Kidney tubule cell (primary cell): ENCODE measurements at regions not wholly inside any gene's neighbourhood (a gene's known extent, or its start where the extent isn't known, plus 50 kb on each side); places are given as distances from the start of the nearest gene placed in this dataset.

ENCODE experiments used
- DNase-seq: peaks from one replicate; pipeline ENCODE4 v3.0.0-alpha.2; 2018; ENCODE audit warnings: low spot score

DNA sequence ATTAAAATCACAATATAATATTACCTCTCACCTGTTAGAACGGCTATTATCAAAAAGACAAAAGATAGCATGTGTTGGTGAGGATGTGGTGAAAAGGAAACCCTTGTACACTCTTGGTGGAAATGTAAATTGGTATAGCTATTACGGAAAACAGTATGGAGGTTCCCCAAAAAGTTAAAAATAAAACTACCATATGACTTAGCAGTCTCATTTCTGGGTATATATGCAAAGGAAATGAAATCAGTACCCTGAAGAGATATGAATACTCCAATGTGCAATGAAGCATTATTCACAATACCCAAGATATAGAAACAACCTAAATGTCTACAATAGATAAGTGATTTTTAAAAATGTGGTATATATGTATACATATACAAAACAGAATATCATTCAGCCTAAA lies 199.9 kb downstream of the SNX18 start:
- no peak for DNase-seq

- no peak for DNase-seq
These were observed 196.5 kb downstream of the SNX18 start for GRCh38 chr5:54713923-54714581.

GRCh38 chr5:54709096-54709495 lies 191.5 kb downstream of the SNX18 start:
- no peak for DNase-seq

DNA sequence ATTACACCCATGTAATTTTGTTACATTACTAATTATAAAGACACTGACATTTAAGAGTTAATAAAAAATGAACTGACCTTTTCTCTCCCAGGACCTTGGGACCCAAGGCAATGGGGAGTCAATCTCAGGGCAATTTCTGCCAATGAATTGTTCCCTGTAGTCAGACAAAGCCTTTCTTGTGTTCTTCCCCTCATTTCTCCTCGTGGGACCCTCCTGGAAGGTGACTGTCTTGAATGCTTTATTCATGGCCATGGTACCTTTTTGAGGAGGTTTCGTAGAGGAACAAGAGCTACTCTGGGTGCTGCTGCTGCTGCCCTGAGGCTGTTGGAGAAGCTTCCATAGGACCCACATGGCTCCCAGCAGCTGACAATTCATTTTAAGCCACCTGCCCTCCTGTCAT lies 190.3 kb downstream of the SNX18 start:
- DNase-seq = no peak

DNA sequence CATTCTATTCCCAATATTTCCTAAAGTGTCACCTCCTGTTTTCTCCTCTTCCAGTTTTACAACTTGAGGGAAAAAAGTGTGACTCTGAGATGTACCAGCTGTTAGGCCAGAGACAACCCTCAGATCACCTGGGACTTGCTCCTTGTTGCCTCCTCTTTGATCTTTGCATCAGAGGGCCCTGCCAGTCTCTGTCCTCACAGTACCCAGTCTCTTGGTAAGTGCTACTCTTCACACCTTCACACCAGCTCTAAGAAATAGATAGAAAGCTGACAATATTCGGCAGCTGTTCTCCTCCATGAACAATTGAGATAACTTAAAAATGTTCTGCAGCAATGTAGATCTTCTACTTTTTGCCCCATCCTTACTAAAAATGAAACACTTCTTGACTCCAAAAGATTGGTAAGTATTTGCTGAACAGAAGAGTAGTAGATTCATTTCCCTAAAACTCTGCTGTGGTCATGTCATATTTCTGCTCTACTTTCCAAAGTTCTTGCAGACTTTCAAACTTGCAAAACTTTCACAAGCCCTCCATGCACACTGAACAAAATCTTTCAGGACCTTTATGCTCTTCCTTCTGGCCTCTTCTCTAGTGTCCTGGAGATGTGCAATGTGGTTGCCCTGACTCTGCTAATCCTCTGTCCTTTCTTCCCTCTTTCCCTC lies 188.6 kb downstream of the SNX18 start:
- DNase-seq = no peak

DNA sequence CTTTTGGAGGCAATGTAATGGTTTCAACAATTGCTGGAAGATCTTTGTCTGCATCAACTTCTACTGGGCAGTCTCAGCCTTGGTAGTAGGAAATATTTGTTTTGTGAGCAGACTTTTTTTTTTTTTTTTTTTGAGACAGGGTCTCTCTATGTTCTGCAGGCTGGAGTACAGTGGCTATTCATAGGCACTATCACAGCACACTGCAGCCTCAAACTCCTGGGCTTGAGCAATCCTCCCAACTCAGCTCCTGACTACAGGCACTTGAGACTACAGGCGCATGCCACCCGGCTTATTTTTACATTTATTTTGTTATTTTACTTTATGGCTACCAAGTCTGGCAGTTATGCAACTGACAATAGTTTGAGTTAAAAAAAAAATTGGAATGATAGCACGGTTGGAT lies 187.3 kb downstream of the SNX18 start:
- no peak for DNase-seq

DNA sequence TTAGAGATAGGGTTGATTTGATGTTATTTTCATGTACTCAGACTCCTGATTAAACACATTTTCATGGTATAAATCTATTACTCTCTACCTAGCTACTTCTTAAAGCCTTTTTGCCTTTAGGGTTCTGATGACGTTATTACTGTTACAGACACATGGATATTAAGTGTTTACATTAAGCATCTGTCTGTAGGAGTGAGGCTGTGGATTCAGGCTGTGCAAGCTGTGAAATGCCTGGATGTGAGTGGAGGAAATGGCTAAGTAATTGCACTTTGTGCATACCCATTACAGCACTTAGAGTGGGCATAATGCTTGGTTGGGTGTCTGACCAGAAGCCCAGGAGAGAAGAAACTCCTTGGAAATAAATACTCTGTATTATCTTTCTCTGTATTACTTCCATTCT lies 186.8 kb downstream of the SNX18 start:
- DNase-seq = no peak

DNA sequence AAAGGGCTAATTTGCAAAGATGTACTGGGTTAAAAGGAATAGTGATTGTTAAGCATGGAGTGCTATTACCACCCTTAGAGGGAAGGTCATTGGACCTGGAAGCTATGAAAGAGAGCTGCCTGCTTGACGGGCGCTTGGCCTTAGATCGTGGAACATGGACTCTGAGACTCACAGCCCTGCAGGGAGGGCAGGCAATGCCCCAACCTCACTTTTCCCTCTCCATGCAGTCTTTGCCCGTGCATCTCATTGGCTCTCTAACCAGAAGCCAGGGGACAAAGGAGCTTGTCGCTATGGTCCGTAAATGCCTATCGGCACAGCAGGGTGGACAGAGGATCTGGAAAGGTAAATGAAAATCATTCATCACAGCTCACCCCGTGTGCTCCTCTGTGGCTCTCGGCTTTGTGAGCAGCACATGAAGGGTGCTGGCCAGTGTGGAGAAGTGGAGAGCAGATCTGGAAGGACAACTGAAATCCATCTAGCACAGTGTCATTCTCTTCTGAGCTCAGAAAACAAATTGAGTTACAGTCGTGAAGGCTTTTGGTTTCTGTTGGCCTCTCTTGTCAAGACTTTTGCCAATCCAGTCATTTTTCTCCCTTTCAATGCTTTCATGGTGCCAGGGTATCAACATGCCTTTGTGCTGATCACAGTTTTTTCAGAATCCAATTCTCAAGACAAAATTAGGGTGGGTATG lies 186.2 kb downstream of the SNX18 start:
- DNase-seq = no peak

GRCh38 chr5:54703133-54703532 lies 185.6 kb downstream of the SNX18 start:
- peak; percentile 87 for DNase-seq

GRCh38 chr5:54702470-54702869 lies 184.9 kb downstream of the SNX18 start:
- DNase-seq = peak; percentile 42

DNA sequence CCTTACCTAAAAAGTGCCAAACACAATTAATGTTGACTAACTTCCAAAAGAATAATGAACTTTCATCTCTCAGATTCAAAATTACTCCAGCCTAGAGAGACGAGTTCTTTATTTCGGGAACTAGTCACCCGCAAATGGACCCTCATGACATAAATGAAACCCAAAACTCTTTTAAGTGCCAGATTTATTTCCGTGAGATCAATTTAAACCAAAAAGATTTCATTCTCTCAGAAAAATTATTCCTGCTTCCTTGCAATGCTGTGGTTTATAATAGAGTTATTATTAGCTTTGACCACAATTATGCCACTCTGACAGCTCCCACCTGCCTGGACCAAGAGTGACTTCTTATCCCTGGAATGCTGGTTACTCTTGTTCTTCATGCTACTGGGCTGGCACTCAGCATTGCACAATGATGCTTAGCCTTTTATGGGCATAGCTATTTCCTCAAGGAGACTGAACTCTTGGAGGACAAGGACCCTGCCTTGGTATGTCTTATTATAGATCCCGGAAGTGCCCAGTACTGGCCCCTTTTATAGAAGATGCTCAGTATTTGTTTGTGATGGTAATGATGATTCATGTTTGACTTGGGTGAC lies 183.5 kb downstream of the SNX18 start:
- peak; percentile 100 for DNase-seq

- no peak for DNase-seq
These were observed 179.4 kb downstream of the SNX18 start for GRCh38 chr5:54696931-54697330.

GRCh38 chr5:54696346-54696745 lies 178.8 kb downstream of the SNX18 start:
- DNase-seq = no peak

DNA sequence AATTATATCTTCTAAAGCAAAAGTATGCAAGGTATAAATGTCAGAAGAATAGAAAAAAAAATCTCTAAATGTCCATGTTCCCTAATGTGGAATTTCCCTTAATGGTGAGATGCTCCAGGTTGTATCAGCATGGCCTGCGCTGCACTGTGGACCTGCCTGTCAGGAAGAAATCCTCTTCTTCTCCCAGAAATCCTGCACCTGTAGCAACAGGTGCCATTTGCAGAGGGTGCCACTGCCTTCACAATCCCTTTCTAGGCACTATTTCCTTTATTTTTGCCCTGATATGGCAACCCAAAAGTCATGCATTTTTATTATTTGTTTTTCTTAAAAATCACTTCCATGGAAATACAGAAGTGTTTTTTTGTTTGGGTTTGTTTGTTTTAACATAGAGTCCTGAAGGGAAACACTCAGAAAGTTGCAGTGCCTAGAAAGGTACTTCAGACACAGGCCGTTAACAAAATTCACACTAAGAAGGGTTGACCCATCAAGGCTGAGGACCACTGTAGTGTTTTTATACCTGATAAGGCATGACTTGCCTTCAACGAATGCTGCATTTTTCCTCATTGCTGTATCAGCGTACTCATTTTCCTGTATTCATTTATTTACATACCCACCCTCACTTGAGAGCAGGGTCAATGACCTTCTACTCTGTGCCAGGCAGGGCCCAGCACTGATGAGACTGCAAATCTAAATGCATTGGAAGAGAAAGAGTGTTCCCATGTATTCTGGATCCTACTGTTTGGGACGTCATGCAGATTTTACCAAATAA lies 177.8 kb downstream of the SNX18 start:
- DNase-seq = no peak

DNA sequence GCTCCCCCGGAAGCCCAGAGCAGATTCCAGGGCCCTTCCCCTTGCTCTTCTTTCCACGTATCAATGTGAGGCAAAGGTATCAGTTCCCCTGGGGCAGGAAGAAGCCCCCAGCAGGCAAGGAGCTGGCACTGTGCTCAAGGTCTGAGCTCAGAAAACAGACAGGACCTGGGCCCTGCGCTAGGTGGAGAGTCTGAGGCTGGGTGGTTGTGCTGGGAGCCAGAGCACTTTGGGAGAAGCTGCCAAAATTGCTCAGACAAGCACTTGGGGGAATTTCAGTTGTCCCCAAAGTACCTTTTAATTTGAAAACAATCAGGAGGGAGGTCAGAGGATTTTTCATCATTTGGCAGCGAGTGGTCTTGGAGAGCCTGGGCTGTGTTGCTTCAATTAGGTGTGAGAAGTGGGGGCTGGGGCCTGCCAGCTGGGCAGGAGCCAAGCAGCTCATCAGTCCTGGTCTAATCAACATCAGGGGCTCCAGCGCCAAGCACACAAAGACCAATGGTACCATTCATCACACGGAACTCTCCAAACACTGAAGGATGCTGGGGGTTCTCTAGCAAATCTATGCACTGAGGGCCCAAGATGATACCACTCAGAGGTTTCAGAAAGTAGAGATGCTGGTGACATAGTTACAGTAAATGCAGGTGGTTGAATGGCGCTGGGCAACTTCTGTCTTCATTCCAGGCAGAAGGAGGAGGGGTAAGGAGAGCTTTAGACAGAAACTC lies 176.5 kb downstream of the SNX18 start:
- DNase-seq = no peak

DNA sequence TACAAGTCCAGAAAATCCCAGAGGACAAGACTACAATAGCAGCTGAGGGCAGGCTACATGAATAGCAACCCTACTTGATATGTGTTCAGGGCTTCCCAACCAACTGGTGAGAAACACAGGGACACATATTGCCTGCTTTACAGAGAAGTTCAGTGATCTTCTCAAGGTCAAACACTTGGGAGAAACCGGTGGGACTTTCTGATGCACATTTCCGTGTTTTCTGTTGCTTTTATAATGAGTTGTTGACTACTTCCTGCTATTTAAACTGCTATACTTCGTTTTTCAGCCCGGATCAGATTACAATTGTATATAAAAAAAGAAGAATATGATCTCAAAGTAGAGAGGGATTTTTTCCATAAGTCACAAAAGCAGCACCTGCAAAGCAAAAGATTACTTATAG lies 175.1 kb downstream of the SNX18 start:
- no peak for DNase-seq

GRCh38 chr5:54691656-54692055 lies 174.1 kb downstream of the SNX18 start:
- DNase-seq = no peak

GRCh38 chr5:54689411-54690251 lies 172.1 kb downstream of the SNX18 start:
- no peak for DNase-seq

GRCh38 chr5:54680998-54681397 lies 163.4 kb downstream of the SNX18 start:
- no peak for DNase-seq

- no peak for DNase-seq
These were observed 162.1 kb downstream of the SNX18 start for GRCh38 chr5:54679686-54680085.

DNA sequence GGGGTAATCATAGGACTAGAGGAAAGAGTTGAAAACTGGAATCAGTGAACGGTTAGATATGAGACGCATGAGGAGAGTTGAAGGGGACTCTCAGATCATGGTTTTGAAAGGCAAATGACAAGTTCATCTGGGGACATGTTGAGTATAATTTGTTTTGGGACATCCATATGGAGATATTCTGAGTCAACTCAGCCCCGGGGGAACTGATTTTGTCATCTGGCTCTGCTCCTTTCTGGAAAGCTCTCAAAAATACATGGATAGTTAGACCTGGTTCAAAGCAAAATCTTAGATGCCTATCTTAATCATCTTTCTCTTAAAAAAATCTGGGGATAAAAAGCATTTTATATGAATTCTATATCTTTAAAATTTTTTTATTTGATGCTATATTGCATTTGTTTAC lies 161.2 kb downstream of the SNX18 start:
- no peak for DNase-seq
